ENCODE measurements at regions not wholly inside any gene's neighbourhood (a gene's known extent, or its start where the extent isn't known, plus 50 kb on each side); places are given as distances from the start of the nearest gene placed in this dataset.

- TF ChIP-seq EZH2phosphoT487 (IDR thresholded peaks at IDR 0.05; ENCODE audit: insufficient read depth, low read depth), result no peak
- TF ChIP-seq EZH2 (IDR thresholded peaks at IDR 0.05; ENCODE audit: insufficient read depth, poor library complexity, severe bottlenecking), result no peak
These were observed 480.3 kb downstream of the BCL11A start for GRCh38 chr2:60073201-60073600.

Data from GM23248 (cell line).